Nephron progenitor cell (in vitro differentiated cells): ENCODE measurements at regions not wholly inside any gene's neighbourhood (a gene's known extent, or its start where the extent isn't known, plus 50 kb on each side); places are given as distances from the start of the nearest gene placed in this dataset.
"Not testable (repeated sequence)": the region's sequence is repeated elsewhere in the genome, so short reads cannot be mapped to it uniquely, and the experiment has no call there.

Experiments
- DNase-seq: peaks from one replicate; pipeline ENCODE4 v3.0.0; 2021
- H3K27ac Mint-ChIP-seq: 2 replicates; pipeline ENCODE4 v1.8.0; 2021; ENCODE audit warnings: mild to moderate bottlenecking, moderate library complexity, mixed read lengths
- H3K27me3 Mint-ChIP-seq: 2 replicates; pipeline ENCODE4 v1.8.0; 2021; ENCODE audit warnings: mild to moderate bottlenecking, low read depth, mixed read lengths; ENCODE audit not compliant: poor library complexity
- H3K36me3 Mint-ChIP-seq: 2 replicates; pipeline ENCODE4 v1.8.0; 2021; ENCODE audit warnings: low read depth, mixed read lengths
- H3K4me1 Mint-ChIP-seq: 2 replicates; pipeline ENCODE4 v1.8.0; 2021; ENCODE audit warnings: mixed read lengths
- H3K4me3 Mint-ChIP-seq: 2 replicates; pipeline ENCODE4 v1.8.0; 2021; ENCODE audit warnings: mild to moderate bottlenecking, moderate library complexity, mixed read lengths
- H3K9me3 Mint-ChIP-seq: 2 replicates; pipeline ENCODE4 v1.8.0; 2021; ENCODE audit warnings: mild to moderate bottlenecking, moderate library complexity, mixed read lengths
- CTCF ChIP-seq: fragments of 200-600 bp; sonication (generic); IDR thresholded peaks from 2 replicates; pipeline ENCODE4 v1.5.0; 2021; ENCODE audit warnings: antibody characterized with exemption

- no peak overlapping the region for H3K4me3 Mint-ChIP-seq
- no peaks in the 10 kb centered on the region for H3K36me3 Mint-ChIP-seq
- H3K4me1 Mint-ChIP-seq = no peaks in the 10 kb centered on the region
- TF ChIP-seq CTCF = no peak
- no peak overlapping the region for H3K27ac Mint-ChIP-seq
- DNase-seq = no peak
- peaks cover 2% of the 10 kb centered on the region for H3K27me3 Mint-ChIP-seq
- H3K9me3 Mint-ChIP-seq = peaks cover 7% of the 10 kb centered on the region
Measured at GRCh38 chrX:128714425-128714824, 662.2 kb upstream of the ACTRT1 start.

DNA sequence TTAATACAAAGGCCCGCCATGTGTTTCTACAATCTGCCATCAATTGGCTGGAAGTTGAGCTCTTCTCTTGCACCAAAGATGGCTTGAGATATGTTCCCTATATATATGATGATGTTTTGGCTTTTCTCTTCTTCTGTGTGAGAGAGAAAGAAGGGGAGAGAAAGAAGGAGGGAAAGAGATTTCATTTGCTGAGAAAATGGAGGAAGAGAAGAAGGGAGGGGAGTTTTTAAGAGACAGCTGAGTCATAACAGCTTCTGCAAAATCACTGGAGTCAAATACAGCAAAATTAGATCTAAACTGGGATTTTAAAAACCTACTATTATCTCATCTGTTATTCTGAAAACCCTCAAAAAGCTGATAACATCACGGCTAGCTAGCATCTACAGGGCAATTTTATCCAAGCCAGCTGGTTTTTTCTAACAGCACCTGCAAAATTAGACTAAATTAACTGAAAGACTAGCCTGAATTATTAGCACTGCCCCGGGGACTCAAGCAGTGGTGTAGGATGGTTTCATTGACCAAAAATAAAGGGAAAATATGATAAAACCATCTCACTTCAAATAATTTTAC lies 647.6 kb upstream of the ACTRT1 start:
- no peak overlapping the region for H3K27ac Mint-ChIP-seq
- no peak for DNase-seq
- H3K27me3 Mint-ChIP-seq = no peaks in the 10 kb centered on the region

DNA sequence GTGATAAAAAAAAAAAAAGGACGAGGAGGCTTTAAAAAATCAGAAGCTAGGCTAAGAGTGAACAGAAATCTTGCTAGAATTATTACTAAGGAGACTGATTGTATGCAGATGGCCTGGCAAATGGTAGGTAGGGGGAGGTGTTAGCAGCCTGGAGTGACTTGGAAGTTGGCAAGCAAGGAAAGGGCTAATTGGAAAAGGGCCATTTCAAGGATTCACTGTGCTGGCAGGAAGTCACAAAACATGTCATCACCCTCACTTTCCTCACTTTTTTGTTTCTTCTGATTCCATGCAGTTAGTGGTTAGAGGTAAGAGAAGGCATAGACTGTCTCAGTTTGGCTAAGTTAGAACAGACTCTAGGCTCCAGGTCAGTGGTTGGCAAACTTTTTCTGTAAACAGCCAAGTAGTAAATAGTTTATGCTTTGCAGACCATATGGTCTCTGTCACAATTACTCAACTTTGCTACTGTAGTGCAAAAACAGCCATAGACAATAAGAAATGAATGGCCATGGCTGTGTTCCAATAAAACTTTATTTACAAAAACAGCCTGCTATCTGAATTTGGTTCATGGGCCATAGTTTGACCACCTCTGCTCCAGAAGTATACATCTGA lies 646.5 kb upstream of the ACTRT1 start:
- H3K4me3 Mint-ChIP-seq = no peak overlapping the region
- H3K27me3 Mint-ChIP-seq = no peaks in the 10 kb centered on the region
- no peaks in the 10 kb centered on the region for H3K4me1 Mint-ChIP-seq
- H3K9me3 Mint-ChIP-seq = peaks cover 24% of the 10 kb centered on the region
- TF ChIP-seq CTCF = no peak
- peak overlapping the region; percentile 38 for H3K27ac Mint-ChIP-seq
- H3K36me3 Mint-ChIP-seq = no peaks in the 10 kb centered on the region
- DNase-seq = no peak

More for the DNA sequence above, 647.6 kb upstream of the ACTRT1 start:
- H3K36me3 Mint-ChIP-seq = no peaks in the 10 kb centered on the region
- peaks cover 27% of the 10 kb centered on the region for H3K9me3 Mint-ChIP-seq
- no peak overlapping the region for H3K4me3 Mint-ChIP-seq
- no peaks in the 10 kb centered on the region for H3K4me1 Mint-ChIP-seq
- no peak for TF ChIP-seq CTCF

DNA sequence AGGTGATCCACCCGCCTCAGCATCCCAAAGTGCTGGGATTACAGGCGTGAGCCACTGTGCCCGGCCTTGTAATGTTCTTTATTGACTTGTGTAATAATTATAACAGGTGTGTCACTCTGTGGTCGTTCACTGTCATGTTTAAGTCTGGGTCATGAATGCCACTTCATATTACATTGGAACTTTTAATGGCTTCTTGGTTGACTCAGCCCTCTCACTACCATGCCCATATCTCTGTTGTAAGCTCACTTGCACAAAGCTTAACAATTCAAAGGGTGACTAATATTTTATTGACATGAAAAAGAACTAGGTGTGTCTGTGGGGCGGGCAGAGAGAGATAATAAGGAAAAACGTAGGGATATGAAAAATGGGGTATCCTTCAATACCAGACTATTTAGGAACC lies 639.7 kb upstream of the ACTRT1 start:
- Mint-ChIP-seq H3K27ac (no peak overlapping the region), H3K27me3 (no peaks in the 10 kb centered on the region), H3K9me3 (peaks cover 23% of the 10 kb centered on the region), H3K36me3 (no peaks in the 10 kb centered on the region), H3K4me1 (no peaks in the 10 kb centered on the region), H3K4me3 (no peak overlapping the region)
- TF ChIP-seq CTCF = no peak
- DNase-seq = no peak

DNA sequence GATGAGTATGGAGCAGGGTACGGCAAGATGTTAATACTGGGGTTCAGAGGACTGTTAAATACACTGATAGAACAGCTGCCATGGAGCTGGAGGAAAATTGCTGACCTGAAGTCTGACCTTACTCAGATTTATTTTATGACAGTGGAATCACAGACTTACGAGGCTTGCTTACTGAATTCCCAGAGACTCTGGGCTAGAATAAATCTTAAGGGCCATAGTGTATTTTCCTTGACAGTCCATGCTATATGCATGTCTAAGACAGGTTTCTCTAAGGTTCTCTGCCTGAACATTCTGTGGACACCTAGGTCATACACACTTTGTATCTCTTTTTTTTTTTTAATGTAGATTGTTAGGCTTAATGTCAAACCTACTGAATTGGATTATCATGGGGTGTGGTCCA lies 633.2 kb upstream of the ACTRT1 start:
- H3K36me3 Mint-ChIP-seq = no peaks in the 10 kb centered on the region
- no peak overlapping the region for H3K4me3 Mint-ChIP-seq
- H3K4me1 Mint-ChIP-seq = no peaks in the 10 kb centered on the region
- no peaks in the 10 kb centered on the region for H3K27me3 Mint-ChIP-seq
- DNase-seq = no peak
- TF ChIP-seq CTCF = no peak
- peaks cover 4% of the 10 kb centered on the region for H3K9me3 Mint-ChIP-seq
- no peak overlapping the region for H3K27ac Mint-ChIP-seq

- peaks cover 12% of the 10 kb centered on the region for H3K36me3 Mint-ChIP-seq
- H3K4me1 Mint-ChIP-seq = no peaks in the 10 kb centered on the region
- no peak for TF ChIP-seq CTCF
- DNase-seq = no peak
- peaks cover 32% of the 10 kb centered on the region for H3K9me3 Mint-ChIP-seq
- no peak overlapping the region for H3K4me3 Mint-ChIP-seq
- peaks cover 8% of the 10 kb centered on the region for H3K27me3 Mint-ChIP-seq
- peak overlapping the region; percentile 38 for H3K27ac Mint-ChIP-seq
Measured at GRCh38 chrX:128676651-128677050, 624.4 kb upstream of the ACTRT1 start.

DNA sequence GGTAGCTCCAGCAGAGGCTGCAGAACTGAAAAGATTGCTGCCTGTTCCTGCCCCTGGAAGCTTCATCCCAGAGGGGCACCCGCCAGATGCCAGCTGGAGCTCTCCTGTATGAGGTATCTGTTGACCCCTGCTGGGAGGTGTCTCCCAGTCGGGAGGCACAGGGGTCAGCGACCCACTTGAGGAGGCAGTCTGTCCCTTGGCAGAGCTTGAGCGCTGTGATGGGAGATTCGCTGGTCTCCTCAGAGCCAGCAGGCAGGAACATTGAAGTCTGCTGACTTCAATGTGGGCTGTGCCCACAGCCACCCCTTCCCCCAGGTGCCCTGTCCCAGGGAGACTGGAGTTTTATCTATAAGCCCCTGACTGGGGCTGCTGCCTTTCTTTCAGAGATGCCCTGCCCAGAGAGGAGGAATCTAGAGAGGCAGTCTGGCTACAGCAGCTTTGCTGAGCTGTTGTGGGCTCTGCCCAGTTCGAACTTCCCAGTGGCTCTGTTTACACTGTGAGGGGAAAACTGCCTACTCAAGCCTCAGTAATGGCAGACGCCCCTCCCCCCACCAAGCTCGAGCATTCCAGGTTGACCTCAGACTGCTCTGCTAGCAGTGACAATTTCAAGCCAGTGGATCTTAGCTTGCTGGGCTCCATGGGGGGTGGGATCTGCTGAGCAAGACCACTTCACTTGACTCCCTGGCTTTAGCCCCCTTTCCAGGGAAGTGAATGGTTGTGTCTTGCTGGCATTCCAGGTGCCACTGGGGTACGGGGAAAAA lies 622.3 kb upstream of the ACTRT1 start:
- not testable (repeated sequence) for H3K4me1 Mint-ChIP-seq, H3K27ac Mint-ChIP-seq

More for the DNA sequence above, 622.3 kb upstream of the ACTRT1 start:
- H3K9me3 Mint-ChIP-seq = peaks cover 54% of the 10 kb centered on the region
- H3K27me3 Mint-ChIP-seq, H3K4me3 Mint-ChIP-seq: not testable (repeated sequence)
- DNase-seq = peak; percentile 3
- peaks cover 12% of the 10 kb centered on the region for H3K36me3 Mint-ChIP-seq
